Activated B cell treated with CpG ODN at 0.5 μM for 24 hours (primary cell): ENCODE measurements at regions not wholly inside any gene's neighbourhood (a gene's known extent, or its start where the extent isn't known, plus 50 kb on each side); places are given as distances from the start of the nearest gene placed in this dataset.
"Not testable (repeated sequence)": the region's sequence is repeated elsewhere in the genome, so short reads cannot be mapped to it uniquely, and the experiment has no call there.

Experiments used
- ATAC-seq: fragments of 200-7000 bp; cut with Tn5 transposase; one replicate; pipeline ENCODE4 v1.10.0; 2021; ENCODE audit warnings: low read depth, mild to moderate bottlenecking, moderate library complexity
- CTCF ChIA-PET: fragments of 350-600 bp; sonication (Branson Sonifier 250); formaldehyde crosslinking; loops from one replicate; lab custom pipeline; 2021; ENCODE audit warnings: antibody characterized with exemption; lab: Charles Lee
- POLR2A ChIA-PET: fragments of 350-600 bp; sonication (Branson Sonifier 250); formaldehyde crosslinking; loops from one replicate; lab custom pipeline; 2021; ENCODE audit warnings: antibody characterized with exemption; lab: Charles Lee
- DNase-seq: peaks from one replicate; pipeline ENCODE4 v3.0.0; 2022
- H3K27ac Mint-ChIP-seq: one replicate; pipeline ENCODE4 v1.8.0; 2020; ENCODE audit warnings: mixed read lengths
- H3K27me3 Mint-ChIP-seq: one replicate; pipeline ENCODE4 v1.8.0; 2021; ENCODE audit warnings: mixed read lengths
- H3K36me3 Mint-ChIP-seq: one replicate; pipeline ENCODE4 v1.8.0; 2021; ENCODE audit warnings: low read depth, mixed read lengths
- H3K4me1 Mint-ChIP-seq: one replicate; pipeline ENCODE4 v1.8.0; 2021; ENCODE audit warnings: mixed read lengths
- H3K4me3 Mint-ChIP-seq: one replicate; pipeline ENCODE4 v1.8.0; 2020; ENCODE audit warnings: mild to moderate bottlenecking, mixed read lengths
- H3K9me3 Mint-ChIP-seq: one replicate; pipeline ENCODE4 v1.8.0; 2020; ENCODE audit warnings: mixed read lengths
- CTCF ChIP-seq: fragments of 200-600 bp; IDR thresholded peaks from one replicate; pipeline ENCODE4 v1.8.0; 2022; ENCODE audit warnings: antibody characterized with exemption, mild to moderate bottlenecking
- intact Hi-C: fragments of 100-400 bp; cut with micrococcal nuclease; formaldehyde crosslinking; loops from one replicate; pipeline ENCODE4 v1.15.1; 2024

DNA sequence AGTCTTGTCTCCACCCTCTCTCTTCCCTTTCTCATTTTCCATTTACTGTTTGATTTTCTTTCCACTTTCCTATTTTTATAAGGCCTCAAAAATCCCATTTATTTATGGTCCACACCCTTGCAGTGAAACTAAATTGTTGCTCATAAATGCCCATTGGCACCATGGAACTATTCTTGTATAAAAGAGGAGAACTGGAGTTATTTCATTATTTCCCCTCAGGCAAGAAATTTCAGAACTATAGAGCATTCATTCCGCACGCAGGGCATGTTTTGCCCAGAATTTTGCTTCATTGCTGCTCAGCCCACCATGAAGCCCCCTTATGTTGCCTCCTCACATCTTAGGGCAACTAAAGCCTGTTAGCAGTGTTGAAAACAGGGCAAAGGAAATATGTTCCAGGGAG lies 113.7 kb upstream of the MMADHC start:
- CTCF ChIA-PET: no interaction called here
- TF ChIP-seq CTCF: no peak
- H3K4me1 Mint-ChIP-seq: no peaks in the 10 kb centered on the region
- POLR2A ChIA-PET: no interaction called here
- intact Hi-C loops: no loop called here
- ATAC-seq: no peak
- DNase-seq: no peak
- no peaks in the 10 kb centered on the region for H3K27me3 Mint-ChIP-seq
- no peak overlapping the region for H3K27ac Mint-ChIP-seq
- H3K36me3 Mint-ChIP-seq: no peaks in the 10 kb centered on the region
- no peaks in the 10 kb centered on the region for H3K9me3 Mint-ChIP-seq
- no peak overlapping the region for H3K4me3 Mint-ChIP-seq

DNA sequence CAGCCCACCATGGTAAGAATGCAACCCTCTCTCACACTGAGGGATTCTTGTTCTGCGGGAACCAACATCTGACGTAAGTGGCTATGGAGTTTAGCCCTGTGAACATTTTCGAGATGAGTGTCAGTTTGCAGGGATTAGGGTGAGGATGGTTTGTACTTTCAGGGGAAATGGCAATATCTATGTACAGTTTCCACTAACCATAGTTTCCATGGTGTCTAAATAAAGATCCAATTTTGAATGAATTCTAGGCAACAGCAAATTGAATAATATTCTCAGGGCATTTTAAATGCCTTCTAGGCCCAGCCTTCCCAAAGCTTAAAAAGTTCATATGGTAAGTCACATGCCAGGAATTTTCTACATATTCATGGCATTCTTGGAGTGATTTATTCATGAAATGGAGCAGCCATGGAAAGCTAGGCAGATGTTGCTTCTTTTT lies 105.4 kb upstream of the MMADHC start:
- CTCF ChIA-PET: no interaction called here
- H3K27ac Mint-ChIP-seq: no peak overlapping the region

DNA sequence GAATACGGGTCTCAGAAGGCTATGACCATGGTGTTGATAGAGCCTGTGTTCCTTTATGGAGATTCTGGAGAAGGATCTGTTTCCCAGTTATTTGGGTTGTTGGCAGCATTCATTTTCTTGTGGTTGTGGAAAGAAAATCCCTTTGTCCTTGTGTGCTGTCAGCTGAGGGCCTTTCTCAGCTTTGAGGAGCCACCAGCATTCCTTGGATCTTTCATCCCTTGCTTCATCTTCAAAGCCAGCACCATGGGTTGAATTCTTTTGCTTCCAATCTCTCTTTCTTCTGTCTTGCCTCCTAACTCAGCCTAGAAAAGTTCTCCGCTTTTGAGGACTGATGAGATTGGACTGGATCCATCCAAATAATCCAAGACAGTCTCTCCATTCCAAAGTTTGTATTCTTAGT lies 103.2 kb upstream of the MMADHC start:
- Mint-ChIP-seq H3K4me1 (no peaks in the 10 kb centered on the region), H3K27me3 (no peaks in the 10 kb centered on the region), H3K9me3 (peaks cover 3% of the 10 kb centered on the region), H3K4me3 (no peak overlapping the region), H3K27ac (no peak overlapping the region), H3K36me3 (no peaks in the 10 kb centered on the region)
- TF ChIP-seq CTCF: no peak
- ChIA-PET POLR2A (no interaction called here), CTCF (no interaction called here)
- intact Hi-C loops: no loop called here
- DNase-seq (no peak), ATAC-seq (no peak)

More for the DNA sequence above, 105.4 kb upstream of the MMADHC start:
- intact Hi-C loops: no loop called here
- Mint-ChIP-seq H3K36me3 (no peaks in the 10 kb centered on the region), H3K9me3 (peaks cover 3% of the 10 kb centered on the region), H3K27me3 (no peaks in the 10 kb centered on the region), H3K4me3 (no peak overlapping the region), H3K4me1 (no peaks in the 10 kb centered on the region)
- no peak for ATAC-seq
- DNase-seq: no peak
- no peak for TF ChIP-seq CTCF
- POLR2A ChIA-PET: no interaction called here

GRCh38 chr2:149687052-149687427 lies 99.5 kb upstream of the MMADHC start:
- CTCF ChIA-PET: no interaction called here
- Mint-ChIP-seq H3K27me3 (no peaks in the 10 kb centered on the region), H3K36me3 (no peaks in the 10 kb centered on the region), H3K9me3 (peaks cover 4% of the 10 kb centered on the region), H3K4me1 (no peaks in the 10 kb centered on the region), H3K27ac (no peak overlapping the region), H3K4me3 (no peak overlapping the region)
- POLR2A ChIA-PET: no interaction called here
- DNase-seq: no peak
- ATAC-seq: no peak
- no peak for TF ChIP-seq CTCF
- intact Hi-C loops: no loop called here

GRCh38 chr2:149686136-149687051 lies 98.8 kb upstream of the MMADHC start:
- Mint-ChIP-seq H3K9me3 (peaks cover 4% of the 10 kb centered on the region), H3K4me1 (no peaks in the 10 kb centered on the region), H3K27ac (no peak overlapping the region), H3K36me3 (no peaks in the 10 kb centered on the region), H3K4me3 (no peak overlapping the region), H3K27me3 (no peaks in the 10 kb centered on the region)
- ChIA-PET CTCF (no interaction called here), POLR2A (no interaction called here)
- ATAC-seq: no peak
- no peak for TF ChIP-seq CTCF
- no peak for DNase-seq
- intact Hi-C loops: no loop called here

- H3K9me3 Mint-ChIP-seq, H3K27me3 Mint-ChIP-seq, DNase-seq, intact Hi-C loops, CTCF ChIA-PET, H3K27ac Mint-ChIP-seq, H3K4me1 Mint-ChIP-seq, ATAC-seq, POLR2A ChIA-PET, H3K36me3 Mint-ChIP-seq, H3K4me3 Mint-ChIP-seq: not testable (repeated sequence)
Measured at GRCh38 chr2:149685401-149685800, 97.8 kb upstream of the MMADHC start.
